Psoas muscle (tissue), 7 donors: ENCODE measurements at regions not wholly inside any gene's neighbourhood (a gene's known extent, or its start where the extent isn't known, plus 50 kb on each side); places are given as distances from the start of the nearest gene placed in this dataset.
"Not testable (repeated sequence)": the region's sequence is repeated elsewhere in the genome, so short reads cannot be mapped to it uniquely, and the experiment has no call there.

ENCODE experiments used
- ATAC-seq, 4 donors: fragments of 200-7000 bp; cut with Tn5 transposase; one replicate each; pipeline ENCODE4 v1.9.1; 2020; ENCODE audit warnings: moderate library complexity in 3 of 4, mild to moderate bottlenecking in 2 of 4
- DNase-seq, 2 donors: peaks; one replicate each; pipeline ENCODE4 v3.0.0-alpha.2; 2020
- H3K27ac ChIP-seq: fragments of 200-600 bp; one replicate; pipeline ENCODE4 v1.8.0; 2022
- H3K27me3 ChIP-seq, 3 donors: fragments of 200-600 bp in 1 of 3; one replicate each; pipeline versions ENCODE4 v1.6.1 to v1.8.0; 2013 to 2022; ENCODE audit warnings: low read length in 2 of 3, mild to moderate bottlenecking in 2 of 3, moderate library complexity in 1 of 3; ENCODE audit not compliant: insufficient read depth in 3 of 3
- H3K36me3 ChIP-seq, 2 donors: fragments of 200-600 bp in 1 of 2; one replicate each; pipeline versions ENCODE4 v1.6.1 to v1.8.0; 2013 to 2022; ENCODE audit warnings: low read depth in 1 of 2, mild to moderate bottlenecking in 1 of 2, moderate library complexity in 1 of 2; ENCODE audit not compliant: insufficient read depth in 1 of 2
- H3K4me1 ChIP-seq: fragments of 200-600 bp; one replicate; pipeline ENCODE4 v1.8.0; 2022
- H3K4me3 ChIP-seq: fragments of 200-600 bp; one replicate; pipeline ENCODE4 v1.8.0; 2022; ENCODE audit warnings: mild to moderate bottlenecking
- H3K9me3 ChIP-seq: fragments of 200-600 bp; one replicate; pipeline ENCODE4 v1.8.0; 2022
- CTCF ChIP-seq: fragments of 200-600 bp; IDR thresholded peaks from one replicate; pipeline ENCODE4 v1.8.0; 2022; ENCODE audit warnings: antibody characterized with exemption
- WGBS, 3 donors: extraction: QIAGEN DNeasy Blood & Tissue Kit; methylation state at CpG; one replicate each; pipeline versions ENCODE4 v1.1.6 to v1.1.7; 2013; 5-methylcytosine and 5-hydroxymethylcytosine counted together
- intact Hi-C, 2 donors: fragments of 100-400 bp; cut with DNase I; formaldehyde crosslinking; loops; one replicate each; pipeline versions ENCODE4 v1.11.0 to v1.14.2; 2022
- donor health status: healthy with polysubstance abuse.
- donor health status: DM: no; HTN: no; CAD: no; lungs with moderate emphysema.
- donor health status: Bipolar disorder and iron deficiency.
- donor health status: healthy.
- donor health status: DM: yes; HTN: yes; CAD: no.
- donor health status: DM: no; HTN: no; CAD: no.
- donor health status: DM: yes; HTN: yes; CAD: no.

GRCh38 chr16:5186381-5186903 lies 88.8 kb upstream of the EEF2KMT start:
- H3K4me3 ChIP-seq: no peak overlapping the region
- no peaks in the 10 kb centered on the region for H3K9me3 ChIP-seq
- H3K4me1 ChIP-seq: no peaks in the 10 kb centered on the region
- no peak overlapping the region for H3K27ac ChIP-seq
- peaks cover 0 to 2% (median 0%) of the 10 kb centered on the region in 3 donors for H3K27me3 ChIP-seq
- WGBS, 3 donors: 91 to 94% (median 93%) methylated on average over 22 to 34 of the region's 34 CpGs
- no peak for ATAC-seq
- no peak for TF ChIP-seq CTCF
- intact Hi-C loops: no loop called here
- DNase-seq: no peak
- H3K36me3 ChIP-seq: no peaks in the 10 kb centered on the region

GRCh38 chr16:5176505-5176904 lies 78.9 kb upstream of the EEF2KMT start:
- Histone ChIP-seq H3K27me3 (peaks cover 0 to 3% (median 3%) of the 10 kb centered on the region in 3 donors), H3K9me3 (peaks cover 5% of the 10 kb centered on the region), H3K4me1 (no peaks in the 10 kb centered on the region), H3K27ac (no peak overlapping the region), H3K4me3 (no peak overlapping the region), H3K36me3 (no peaks in the 10 kb centered on the region)
- intact Hi-C loops: no loop called here
- DNase-seq: no peak
- no peak for ATAC-seq
- 35 to 42% (median 37%) methylated on average over 4 of the region's 4 CpGs for WGBS, 3 donors
- no peak for TF ChIP-seq CTCF

- DNase-seq (no peak), ATAC-seq (no peak)
- peaks cover 5% of the 10 kb centered on the region for H3K9me3 ChIP-seq
- H3K4me1 ChIP-seq: no peaks in the 10 kb centered on the region
- no peak for TF ChIP-seq CTCF
- peaks cover 0 to 3% (median 3%) of the 10 kb centered on the region in 3 donors for H3K27me3 ChIP-seq
- intact Hi-C loops: no loop called here
- no peaks in the 10 kb centered on the region for H3K36me3 ChIP-seq
- 20 to 31% (median 29%) methylated on average over 5 of the region's 5 CpGs for WGBS, 3 donors
- H3K4me3 ChIP-seq: no peak overlapping the region
- H3K27ac ChIP-seq: no peak overlapping the region
Observed at GRCh38 chr16:5175266-5175665, 77.7 kb upstream of the EEF2KMT start.

GRCh38 chr16:5166486-5166885 lies 68.9 kb upstream of the EEF2KMT start:
- H3K4me3 ChIP-seq: no peak overlapping the region
- peaks cover 0 to 17% (median 2%) of the 10 kb centered on the region in 3 donors for H3K27me3 ChIP-seq
- H3K36me3 ChIP-seq: no peaks in the 10 kb centered on the region
- DNase-seq: no peak
- TF ChIP-seq CTCF: no peak
- intact Hi-C loops: no loop called here
- H3K4me1 ChIP-seq: no peaks in the 10 kb centered on the region
- 4 to 8% (median 5%) methylated on average over 6 of the region's 6 CpGs for WGBS, 3 donors
- no peak for ATAC-seq
- no peak overlapping the region for H3K27ac ChIP-seq
- no peaks in the 10 kb centered on the region for H3K9me3 ChIP-seq

- intact Hi-C loops, H3K4me3 ChIP-seq, H3K36me3 ChIP-seq, H3K4me1 ChIP-seq, H3K9me3 ChIP-seq, DNase-seq, ATAC-seq, H3K27ac ChIP-seq: not testable (repeated sequence)
- H3K27me3 ChIP-seq: peaks cover 0 to 17% (median 2%) of the 10 kb centered on the region in 3 donors
- 74 to 81% (median 81%) methylated on average over 1 of the region's 1 CpG for WGBS, 3 donors
Observed at GRCh38 chr16:5165429-5165828, 67.8 kb upstream of the EEF2KMT start.

- H3K27ac ChIP-seq, H3K4me3 ChIP-seq, intact Hi-C loops, H3K9me3 ChIP-seq, H3K36me3 ChIP-seq, DNase-seq, ATAC-seq, H3K4me1 ChIP-seq: not testable (repeated sequence)
- H3K27me3 ChIP-seq: peaks cover 0 to 15% (median 2%) of the 10 kb centered on the region in 3 donors
- WGBS, 3 donors: 86 to 91% (median 87%) methylated on average over 5 of the region's 5 CpGs
Observed at GRCh38 chr16:5162801-5163200, 65.2 kb upstream of the EEF2KMT start.

GRCh38 chr16:5161888-5162287 lies 64.3 kb upstream of the EEF2KMT start:
- H3K27ac ChIP-seq, H3K9me3 ChIP-seq, ATAC-seq, H3K4me3 ChIP-seq, H3K36me3 ChIP-seq, H3K27me3 ChIP-seq, H3K4me1 ChIP-seq, intact Hi-C loops, DNase-seq: not testable (repeated sequence)
- WGBS, 3 donors: 94 to 96% (median 95%) methylated on average over 5 to 6 of the region's 6 CpGs

GRCh38 chr16:5160010-5160409 lies 62.4 kb upstream of the EEF2KMT start:
- WGBS, 3 donors: 59 to 64% (median 60%) methylated on average over 4 of the region's 4 CpGs
- H3K9me3 ChIP-seq, H3K27ac ChIP-seq, H3K27me3 ChIP-seq, H3K4me3 ChIP-seq, H3K36me3 ChIP-seq, H3K4me1 ChIP-seq, DNase-seq, intact Hi-C loops, ATAC-seq: not testable (repeated sequence)
